ENCODE measurements at regions not wholly inside any gene's neighbourhood (a gene's known extent, or its start where the extent isn't known, plus 50 kb on each side); places are given as distances from the start of the nearest gene placed in this dataset.

DNA sequence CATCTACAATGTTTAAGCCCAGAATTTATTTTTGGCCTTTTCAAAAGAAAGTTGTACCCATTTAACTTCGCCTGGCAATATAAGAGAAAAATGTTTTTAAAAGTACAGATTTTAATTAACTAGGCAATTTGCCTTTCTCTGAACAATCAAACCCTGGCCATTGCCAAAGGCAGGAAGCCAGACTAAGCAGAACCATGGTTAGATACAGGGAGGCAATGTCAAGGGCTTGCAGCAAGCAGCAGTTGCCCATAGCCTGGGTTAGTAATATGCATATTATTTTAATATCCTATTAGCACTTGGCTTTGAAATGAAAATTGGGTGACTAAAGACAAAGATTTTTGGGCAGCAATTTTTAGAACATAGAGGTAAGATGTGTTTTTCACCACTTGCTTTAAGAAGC, 51.1 kb upstream of the FRMD6 start:
- in situ Hi-C loops (cut with MboI; ENCODE audit: low sequenced_read_pairs in 4 of 4) (no loop called here), intact Hi-C loops (cut with DNase I; ENCODE audit: low total_unique reads) (no loop called here)
- no peak for TF ChIP-seq POLR2A (IDR thresholded peaks at IDR 0.05)
- no peak for TF ChIP-seq CTCF (IDR thresholded peaks at IDR 0.05 in 4 of 5, conservative IDR thresholded peaks at IDR 0.05 in 1 of 5)
- no peaks in the 10 kb centered on the region for H3K27me3 ChIP-seq
- no peak overlapping the region for H3K27ac ChIP-seq
- H3K9me3 ChIP-seq = no peaks in the 10 kb centered on the region
- no peaks in the 10 kb centered on the region for H3K4me1 ChIP-seq
- H3K36me3 ChIP-seq = no peaks in the 10 kb centered on the region
- DNase-seq = no peak
- no peak for ATAC-seq
- no peak overlapping the region for H3K4me3 ChIP-seq

Data from gastrocnemius medialis (tissue), 4 donors.